ENCODE measurements at regions not wholly inside any gene's neighbourhood (a gene's known extent, or its start where the extent isn't known, plus 50 kb on each side); places are given as distances from the start of the nearest gene placed in this dataset.
A peak's percentile ranks its signal among the peaks of the same experiment; 100 is the strongest.

DNA sequence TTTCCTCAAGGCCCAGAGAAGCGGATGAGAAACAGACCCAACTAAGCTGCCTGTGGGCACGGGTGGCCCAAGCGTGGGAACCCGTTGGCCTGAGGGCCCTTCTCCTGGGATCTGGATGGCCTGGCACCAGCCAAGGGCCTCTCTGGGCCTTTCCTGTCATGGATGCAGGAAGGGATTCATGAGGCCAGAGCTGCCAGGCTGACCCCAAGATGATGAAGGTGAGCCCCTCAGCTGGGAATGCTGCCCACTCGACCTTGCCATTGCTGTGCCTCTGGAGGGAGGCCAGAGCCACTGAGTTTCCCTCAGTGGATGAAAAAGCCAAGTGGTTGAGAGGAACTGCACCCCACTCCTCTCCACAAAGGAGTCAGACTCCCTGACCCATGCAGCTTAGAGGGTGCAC is 171.2 kb downstream of the VEGFA start:
- H3K4me1 ChIP-seq (ENCODE audit: control insufficient read depth in 2 of 2, insufficient read depth in 1 of 2, low read depth in 1 of 2, low read length in 2 of 2), result peaks cover 8 to 13% of the 10 kb centered on the region in 2 donors
- peak overlapping the region; percentile 84 for H2BK15ac ChIP-seq (ENCODE audit: low read length)
- DNase-seq (ENCODE audit: low spot score), result no peak
- H3K9ac ChIP-seq (ENCODE audit: low read depth, low read length, poor library complexity), result no peak overlapping the region
- H3K4me3 ChIP-seq (ENCODE audit: low read length in 2 of 2), result no peak overlapping the region
- no peak overlapping the region for H2BK5ac ChIP-seq (ENCODE audit: low read length)
- peak overlapping the region; percentile 92 for H2AK5ac ChIP-seq (ENCODE audit: low read depth, low read length)
- H3K4me2 ChIP-seq (ENCODE audit: insufficient read depth, low read length, poor library complexity, severe bottlenecking), result no peak overlapping the region
- peak overlapping the region; percentile 14 for H2BK120ac ChIP-seq (ENCODE audit: low read depth, low read length)
- H3K79me1 ChIP-seq (ENCODE audit: low read depth, low read length), result no peaks in the 10 kb centered on the region
- H3K23ac ChIP-seq (ENCODE audit: low read depth, low read length, poor library complexity), result no peak overlapping the region
- peak overlapping the region; percentile 6 for H3K18ac ChIP-seq (ENCODE audit: low read length)
- peak overlapping the region; percentile 42 for H3K14ac ChIP-seq (ENCODE audit: low read length)
- H4K91ac ChIP-seq (ENCODE audit: low read depth, low read length, poor library complexity), result no peak overlapping the region
- H4K8ac ChIP-seq (ENCODE audit: low read depth, low read length), result no peak overlapping the region
- H3K27me3 ChIP-seq (ENCODE audit: control insufficient read depth in 3 of 3, insufficient read depth in 3 of 3, low read depth in 1 of 3, low read length in 3 of 3), result peaks cover 0 to 16% (median 0%) of the 10 kb centered on the region in 3 experiments
- H2AFZ ChIP-seq (ENCODE audit: low read length), result peak overlapping the region; percentile 15
- no CpG with 5 or more reads among the region's 5 CpGs for WGBS, 2 donors (ENCODE audit: extremely low coverage in 2 of 2, insufficient read length in 2 of 2, insufficient replicate concordance in 1 of 2)
- peaks cover 5 to 6% of the 10 kb centered on the region in 2 donors for H3K9me3 ChIP-seq (replicated peaks in 1 of 2; ENCODE audit: control insufficient read depth in 2 of 2, insufficient read depth in 1 of 2, low read depth in 1 of 2, low read length in 2 of 2)
- H2BK12ac ChIP-seq (ENCODE audit: low read length), result no peak overlapping the region
- no peak overlapping the region for H3K27ac ChIP-seq (replicated peaks; ENCODE audit: low read length)
- no peaks in the 10 kb centered on the region for H3K36me3 ChIP-seq (replicated peaks in 1 of 2; ENCODE audit: control insufficient read depth in 2 of 2, insufficient read depth in 2 of 2, low read length in 2 of 2)
- no peak overlapping the region for H3K4ac ChIP-seq (ENCODE audit: low read length)

DNA sequence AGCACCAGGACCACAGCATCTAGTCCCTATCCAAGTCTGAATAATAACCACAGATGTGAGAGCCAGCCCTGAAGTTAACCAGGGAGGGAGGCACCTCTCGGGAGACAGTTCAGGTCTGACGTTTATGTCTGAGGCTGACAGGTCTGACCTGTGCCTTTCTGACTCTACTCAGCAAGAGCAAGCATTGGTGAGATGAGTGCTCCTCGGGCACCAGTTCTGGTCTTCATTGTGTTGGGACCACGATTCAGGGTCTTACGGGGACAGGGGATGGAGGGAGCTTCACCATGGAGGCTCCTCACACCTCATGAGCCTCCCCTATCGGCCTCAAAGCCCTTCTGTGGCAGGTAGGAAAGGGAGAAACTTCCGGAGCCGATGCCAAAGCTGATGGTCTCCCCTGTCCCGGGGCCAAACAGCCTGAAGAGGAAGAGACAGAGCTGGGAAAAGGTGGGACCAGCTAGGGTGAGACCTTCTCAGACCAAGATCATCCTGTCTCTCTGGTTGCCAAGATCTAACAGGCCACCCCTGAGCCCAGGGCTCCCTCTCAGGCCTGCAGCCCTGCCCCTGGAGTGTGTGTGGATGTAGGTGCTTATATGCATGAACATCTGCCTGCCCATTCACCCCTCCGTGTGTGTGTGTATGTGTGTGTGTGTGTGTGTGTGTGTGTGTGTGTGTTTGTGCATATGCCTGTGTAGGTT is 170.5 kb downstream of the VEGFA start:
- no CpG with 5 or more reads among the region's 10 CpGs for WGBS, 2 donors (ENCODE audit: extremely low coverage in 2 of 2, insufficient read length in 2 of 2, insufficient replicate concordance in 1 of 2)
- DNase-seq (ENCODE audit: low spot score), result no peak
- Histone ChIP-seq H3K14ac (ENCODE audit: low read length) (peak overlapping the region; percentile 42), H3K4me1 (ENCODE audit: control insufficient read depth in 2 of 2, insufficient read depth in 1 of 2, low read depth in 1 of 2, low read length in 2 of 2) (peaks cover 8 to 13% of the 10 kb centered on the region in 2 donors), H4K91ac (ENCODE audit: low read depth, low read length, poor library complexity) (no peak overlapping the region), H3K4me3 (ENCODE audit: low read length in 2 of 2) (no peak overlapping the region), H3K23ac (ENCODE audit: low read depth, low read length, poor library complexity) (no peak overlapping the region), H3K36me3 (replicated peaks in 1 of 2; ENCODE audit: control insufficient read depth in 2 of 2, insufficient read depth in 2 of 2, low read length in 2 of 2) (no peaks in the 10 kb centered on the region), H3K79me1 (ENCODE audit: low read depth, low read length) (no peaks in the 10 kb centered on the region), H2AK5ac (ENCODE audit: low read depth, low read length) (no peak overlapping the region), H3K9me3 (replicated peaks in 1 of 2; ENCODE audit: control insufficient read depth in 2 of 2, insufficient read depth in 1 of 2, low read depth in 1 of 2, low read length in 2 of 2) (peaks cover 2 to 3% of the 10 kb centered on the region in 2 donors), H2BK5ac (ENCODE audit: low read length) (no peak overlapping the region), H2BK12ac (ENCODE audit: low read length) (no peak overlapping the region), H2BK120ac (ENCODE audit: low read depth, low read length) (no peak overlapping the region), H3K18ac (ENCODE audit: low read length) (peak overlapping the region; percentile 6), H2BK15ac (ENCODE audit: low read length) (peak overlapping the region; percentile 84), H4K8ac (ENCODE audit: low read depth, low read length) (no peak overlapping the region), H3K9ac (ENCODE audit: low read depth, low read length, poor library complexity) (no peak overlapping the region), H3K27me3 (ENCODE audit: control insufficient read depth in 3 of 3, insufficient read depth in 3 of 3, low read depth in 1 of 3, low read length in 3 of 3) (peaks cover 0 to 16% (median 0%) of the 10 kb centered on the region in 3 experiments), H2AFZ (ENCODE audit: low read length) (no peak overlapping the region), H3K4me2 (ENCODE audit: insufficient read depth, low read length, poor library complexity, severe bottlenecking) (no peak overlapping the region), H3K4ac (ENCODE audit: low read length) (no peak overlapping the region), H3K27ac (replicated peaks; ENCODE audit: low read length) (no peak overlapping the region)

DNA sequence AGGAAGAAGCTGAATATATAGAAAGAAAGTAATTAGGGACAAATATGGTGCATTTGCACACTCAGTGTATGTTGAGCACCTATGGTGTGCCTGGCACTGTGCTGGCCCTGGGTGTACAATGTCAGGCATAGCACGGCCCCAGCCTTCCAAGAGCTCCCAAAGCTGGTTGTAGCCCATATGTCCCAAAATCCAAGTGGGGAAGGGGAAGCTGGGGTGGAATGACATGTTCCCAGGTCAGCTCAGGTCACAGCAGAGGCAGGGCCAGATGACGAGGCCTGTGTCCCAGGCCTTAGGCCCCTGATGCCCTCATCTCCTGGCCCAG is 170.0 kb downstream of the VEGFA start:
- Histone ChIP-seq H3K14ac (ENCODE audit: low read length) (no peak overlapping the region), H2BK120ac (ENCODE audit: low read depth, low read length) (no peak overlapping the region), H3K9ac (ENCODE audit: low read depth, low read length, poor library complexity) (no peak overlapping the region)

DNA sequence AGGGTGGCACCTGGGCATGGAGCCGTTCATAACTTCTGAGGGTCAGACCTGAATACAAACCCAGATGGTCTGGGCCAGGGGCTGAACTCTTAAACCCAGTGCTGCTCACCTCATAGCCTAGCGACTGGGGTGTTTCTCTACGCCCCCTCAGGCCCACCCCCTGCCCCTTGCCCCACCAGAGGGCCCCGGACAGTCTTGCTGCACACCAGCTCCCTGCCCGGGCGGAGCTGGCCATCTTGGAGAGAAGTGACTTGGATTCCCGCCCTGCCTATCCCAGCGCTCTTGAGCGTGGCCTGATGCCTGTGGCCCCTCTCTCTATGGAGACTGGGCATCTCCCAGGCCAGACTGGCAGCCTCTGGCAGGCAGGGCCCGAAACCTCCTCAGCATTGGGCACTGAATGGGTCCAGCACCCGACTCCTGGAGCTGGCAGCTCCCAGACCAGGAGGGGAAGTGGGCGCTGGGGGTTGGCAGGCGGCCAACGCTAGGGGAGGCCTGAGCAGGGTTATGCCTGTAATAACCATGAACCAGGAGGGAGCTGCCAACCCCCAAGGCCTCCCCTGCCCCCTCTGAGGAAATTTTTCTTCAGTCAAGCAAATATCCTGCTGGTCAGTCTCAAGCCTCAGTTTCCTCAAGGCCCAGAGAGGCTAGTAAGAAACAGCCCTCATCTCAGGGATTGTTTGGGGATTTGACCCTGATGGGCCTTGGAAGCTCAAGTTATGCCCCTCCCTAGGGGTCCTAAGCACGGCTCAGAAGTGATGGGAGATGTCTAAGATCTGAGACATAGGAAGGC is 169.5 kb downstream of the VEGFA start:
- H3K23ac ChIP-seq (ENCODE audit: low read depth, low read length, poor library complexity), result no peak overlapping the region
- no peak overlapping the region for H4K91ac ChIP-seq (ENCODE audit: low read depth, low read length, poor library complexity)
- no peak overlapping the region for H3K4me3 ChIP-seq (ENCODE audit: low read length in 2 of 2)
- H3K4me1 ChIP-seq (ENCODE audit: control insufficient read depth in 2 of 2, insufficient read depth in 1 of 2, low read depth in 1 of 2, low read length in 2 of 2), result peaks cover 8 to 13% of the 10 kb centered on the region in 2 donors
- no peak overlapping the region for H2BK15ac ChIP-seq (ENCODE audit: low read length)
- no peak overlapping the region for H4K8ac ChIP-seq (ENCODE audit: low read depth, low read length)
- H3K14ac ChIP-seq (ENCODE audit: low read length), result no peak overlapping the region
- no peak overlapping the region for H2BK5ac ChIP-seq (ENCODE audit: low read length)
- H3K36me3 ChIP-seq (replicated peaks in 1 of 2; ENCODE audit: control insufficient read depth in 2 of 2, insufficient read depth in 2 of 2, low read length in 2 of 2), result no peaks in the 10 kb centered on the region
- H3K4me2 ChIP-seq (ENCODE audit: insufficient read depth, low read length, poor library complexity, severe bottlenecking), result no peak overlapping the region
- peak overlapping the region; percentile 48 for H3K18ac ChIP-seq (ENCODE audit: low read length)
- no peak overlapping the region for H3K4ac ChIP-seq (ENCODE audit: low read length)
- H2BK12ac ChIP-seq (ENCODE audit: low read length), result peak overlapping the region; percentile 14
- no peak overlapping the region for H3K27ac ChIP-seq (replicated peaks; ENCODE audit: low read length)
- no peaks in the 10 kb centered on the region for H3K9me3 ChIP-seq (replicated peaks in 1 of 2; ENCODE audit: control insufficient read depth in 2 of 2, insufficient read depth in 1 of 2, low read depth in 1 of 2, low read length in 2 of 2)
- H2AFZ ChIP-seq (ENCODE audit: low read length), result no peak overlapping the region
- peak overlapping the region; percentile 16 for H2AK5ac ChIP-seq (ENCODE audit: low read depth, low read length)
- WGBS, 2 donors (ENCODE audit: extremely low coverage in 2 of 2, insufficient read length in 2 of 2, insufficient replicate concordance in 1 of 2), result no CpG with 5 or more reads among the region's 15 CpGs
- H3K79me1 ChIP-seq (ENCODE audit: low read depth, low read length), result no peaks in the 10 kb centered on the region
- no peak overlapping the region for H3K9ac ChIP-seq (ENCODE audit: low read depth, low read length, poor library complexity)
- DNase-seq (ENCODE audit: low spot score), result no peak
- peaks cover 0 to 16% (median 0%) of the 10 kb centered on the region in 3 experiments for H3K27me3 ChIP-seq (ENCODE audit: control insufficient read depth in 3 of 3, insufficient read depth in 3 of 3, low read depth in 1 of 3, low read length in 3 of 3)
- H2BK120ac ChIP-seq (ENCODE audit: low read depth, low read length), result peak overlapping the region; percentile 11

More for the DNA sequence above, 170.0 kb downstream of the VEGFA start:
- no peak overlapping the region for H2AFZ ChIP-seq (ENCODE audit: low read length)
- no peaks in the 10 kb centered on the region for H3K79me1 ChIP-seq (ENCODE audit: low read depth, low read length)
- H3K27me3 ChIP-seq (ENCODE audit: control insufficient read depth in 3 of 3, insufficient read depth in 3 of 3, low read depth in 1 of 3, low read length in 3 of 3), result peaks cover 0 to 16% (median 0%) of the 10 kb centered on the region in 3 experiments
- peaks cover 8 to 13% of the 10 kb centered on the region in 2 donors for H3K4me1 ChIP-seq (ENCODE audit: control insufficient read depth in 2 of 2, insufficient read depth in 1 of 2, low read depth in 1 of 2, low read length in 2 of 2)
- WGBS, 2 donors (ENCODE audit: extremely low coverage in 2 of 2, insufficient read length in 2 of 2, insufficient replicate concordance in 1 of 2), result no CpG with 5 or more reads among the region's 2 CpGs
- DNase-seq (ENCODE audit: low spot score), result no peak
- H4K91ac ChIP-seq (ENCODE audit: low read depth, low read length, poor library complexity), result no peak overlapping the region
- H3K23ac ChIP-seq (ENCODE audit: low read depth, low read length, poor library complexity), result no peak overlapping the region
- no peak overlapping the region for H2BK15ac ChIP-seq (ENCODE audit: low read length)
- H3K4me3 ChIP-seq (ENCODE audit: low read length in 2 of 2), result no peak overlapping the region
- no peak overlapping the region for H3K27ac ChIP-seq (replicated peaks; ENCODE audit: low read length)
- H2AK5ac ChIP-seq (ENCODE audit: low read depth, low read length), result no peak overlapping the region
- no peak overlapping the region for H4K8ac ChIP-seq (ENCODE audit: low read depth, low read length)
- H3K18ac ChIP-seq (ENCODE audit: low read length), result peak overlapping the region; percentile 2
- H2BK12ac ChIP-seq (ENCODE audit: low read length), result no peak overlapping the region
- H3K4ac ChIP-seq (ENCODE audit: low read length), result no peak overlapping the region
- no peaks in the 10 kb centered on the region for H3K36me3 ChIP-seq (replicated peaks in 1 of 2; ENCODE audit: control insufficient read depth in 2 of 2, insufficient read depth in 2 of 2, low read length in 2 of 2)
- H2BK5ac ChIP-seq (ENCODE audit: low read length), result no peak overlapping the region
- peaks cover 0 to 2% of the 10 kb centered on the region in 2 donors for H3K9me3 ChIP-seq (replicated peaks in 1 of 2; ENCODE audit: control insufficient read depth in 2 of 2, insufficient read depth in 1 of 2, low read depth in 1 of 2, low read length in 2 of 2)
- H3K4me2 ChIP-seq (ENCODE audit: insufficient read depth, low read length, poor library complexity, severe bottlenecking), result no peak overlapping the region

All from neuronal stem cell (in vitro differentiated cells).